Hepatocyte (in vitro differentiated cells): ENCODE measurements at regions not wholly inside any gene's neighbourhood (a gene's known extent, or its start where the extent isn't known, plus 50 kb on each side); places are given as distances from the start of the nearest gene placed in this dataset.

Experiments
- CTCF ChIP-seq: fragments of 200-600 bp; sonication (generic); IDR thresholded peaks from 2 replicates; pipeline ENCODE4 v1.5.1; 2016; ENCODE audit warnings: antibody characterized with exemption, mild to moderate bottlenecking; ENCODE audit not compliant: poor library complexity
- EZH2phosphoT487 ChIP-seq: fragments of 200-600 bp; sonication (generic); IDR thresholded peaks from one replicate; pipeline ENCODE4 v1.6.1; 2018; ENCODE audit warnings: antibody characterized with exemption, mild to moderate bottlenecking, low read depth, moderate library complexity; ENCODE audit not compliant: unreplicated experiment, severe bottlenecking

- no peak for TF ChIP-seq EZH2phosphoT487
- TF ChIP-seq CTCF: no peak
Observed at GRCh38 chr4:181820553-181820952, 422.6 kb upstream of the TENM3 start.
